HK-2 (cell line): ENCODE measurements at regions not wholly inside any gene's neighbourhood (a gene's known extent, or its start where the extent isn't known, plus 50 kb on each side); places are given as distances from the start of the nearest gene placed in this dataset.
A peak's percentile ranks its signal among the peaks of the same experiment; 100 is the strongest.

Experiments
- DNase-seq: peaks from one replicate; pipeline ENCODE4 v3.0.0-alpha.2; 2018; ENCODE audit not compliant: unreplicated experiment

- DNase-seq: no peak
Observed at GRCh38 chr4:102440498-102440897, 60.7 kb upstream of the NFKB1 start.

GRCh38 chr4:102441978-102442911, 58.9 kb upstream of the NFKB1 start:
- DNase-seq: no peak

- no peak for DNase-seq
Observed at GRCh38 chr4:102444752-102445151, 56.4 kb upstream of the NFKB1 start.

- DNase-seq: no peak
Observed at GRCh38 chr4:102445213-102445612, 55.9 kb upstream of the NFKB1 start.

- no peak for DNase-seq
Observed at GRCh38 chr4:102447413-102447812, 53.7 kb upstream of the NFKB1 start.

- peak; percentile 20 for DNase-seq
Observed at GRCh38 chr4:102449751-102450352, 51.3 kb upstream of the NFKB1 start.

GRCh38 chr4:102451266-102451665, 49.9 kb upstream of the NFKB1 start:
- DNase-seq: no peak
